K562 (cell line): ENCODE measurements at regions not wholly inside any gene's neighbourhood (a gene's known extent, or its start where the extent isn't known, plus 50 kb on each side); places are given as distances from the start of the nearest gene placed in this dataset.
A peak's percentile ranks its signal among the peaks of the same experiment; 100 is the strongest.

Experiments
- ATAC-seq: fragments of 200-7000 bp; cut with Tn5 transposase; 3 replicates; pipeline ENCODE4 v1.9.1; 2020; ENCODE audit warnings: moderate library complexity
- BruUV-seq: library from RNA; stranded (reverse); fragments of 400-500 nt; replicated peaks from 2 replicates; lab custom pipeline; 2021; lab: Mats Ljungman, UMichigan
- CTCF ChIA-PET: fragments of 300-600 bp; formaldehyde crosslinking; extraction: SDS; loops from one replicate; lab custom pipeline; 2021; ENCODE audit warnings: low intra/inter-chr PET ratio; lab: Yijun Ruan, JAX
- POLR2A ChIA-PET: fragments of 300-600, 350-650 bp; sonication (Branson Sonifier 250); formaldehyde crosslinking; extraction: SDS; loops from one replicate; lab custom pipeline; 2021; ENCODE audit warnings: antibody characterized with exemption, inconsistent platforms; lab: Yijun Ruan, JAX
- DNase-seq, 4 experiments: peaks; one replicate each; pipeline versions ENCODE4 v3.0.0 to v3.0.0-alpha.2; 2011 to 2018; ENCODE audit warnings: low spot score in 3 of 4, mixed read lengths in 3 of 4; ENCODE audit errors: extremely low read depth in 1 of 4
- FAIRE-seq: peaks from 2 replicates; lab custom pipeline; 2011; peaks lifted over from hg19 to GRCh38; lab: Jason Lieb, UNC
- H2AFZ ChIP-seq: 2 replicates; pipeline ENCODE4 v1.6.0; 2011; ENCODE audit warnings: low read depth, low read length, control low read depth, inconsistent platforms
- H3K27ac ChIP-seq: fragments of 200-600 bp; 3 replicates; pipeline ENCODE4 v1.8.0; 2011; ENCODE audit warnings: low read depth, mild to moderate bottlenecking, control low read depth, inconsistent platforms, low read length, moderate library complexity, mixed read lengths; ENCODE audit errors: extremely low read depth
- H3K27me3 ChIP-seq, 2 experiments: fragments of 300-600 bp in 1 of 2; 2 replicates in 1 of 2; 3 replicates in 1 of 2; pipeline versions ENCODE4 v1.6.0 to v1.8.0; 2011; ENCODE audit warnings: inconsistent platforms in 2 of 2, low read length in 2 of 2, mild to moderate bottlenecking in 1 of 2, mixed read lengths in 1 of 2, moderate library complexity in 1 of 2; ENCODE audit not compliant: control insufficient read depth in 2 of 2, insufficient read depth in 2 of 2
- H3K36me3 ChIP-seq: fragments of 300-600 bp; 3 replicates; pipeline ENCODE4 v1.8.0; 2011; ENCODE audit warnings: mild to moderate bottlenecking, low read length, inconsistent platforms; ENCODE audit not compliant: control insufficient read depth, insufficient read depth
- H3K4me1 ChIP-seq, 2 experiments: fragments of 200-600 bp in 1 of 2; replicated peaks in 1 of 2; 2 replicates in 1 of 2; 3 replicates in 1 of 2; pipeline versions ENCODE4 v1.5.1 to v1.8.0; 2011; ENCODE audit warnings: inconsistent platforms in 2 of 2, low read length in 2 of 2, mild to moderate bottlenecking in 1 of 2, mixed read lengths in 1 of 2, moderate library complexity in 1 of 2; ENCODE audit not compliant: control insufficient read depth in 2 of 2, insufficient read depth in 2 of 2
- H3K4me2 ChIP-seq: 2 replicates; pipeline ENCODE4 v1.6.1; 2011; ENCODE audit warnings: low read length, control low read depth, inconsistent platforms, mixed read lengths; ENCODE audit not compliant: insufficient read depth
- H3K4me3 ChIP-seq: fragments of 200-600 bp; sonication (generic), shearing (Covaris generic); 2 replicates; pipeline ENCODE4 v1.5.1; 2016; ENCODE audit warnings: control low read depth, inconsistent platforms
- H3K79me2 ChIP-seq: fragments of 200-600 bp; 3 replicates; pipeline ENCODE4 v1.8.0; 2011; ENCODE audit warnings: low read length, inconsistent platforms; ENCODE audit not compliant: control insufficient read depth, insufficient read depth
- H3K9ac ChIP-seq, 2 experiments: 2 replicates each; pipeline versions ENCODE4 v1.6.0 to v1.6.1; 2011; ENCODE audit warnings: low read depth in 2 of 2, low read length in 2 of 2, control low read depth in 1 of 2, inconsistent platforms in 1 of 2, mild to moderate bottlenecking in 1 of 2, mixed read lengths in 1 of 2; ENCODE audit not compliant: insufficient read depth in 1 of 2
- H3K9me1 ChIP-seq: one replicate; pipeline ENCODE4 v1.6.0; 2011; ENCODE audit warnings: inconsistent platforms, mild to moderate bottlenecking, low read length, moderate library complexity; ENCODE audit not compliant: control insufficient read depth, insufficient read depth
- H3K9me3 ChIP-seq: replicated peaks from 2 replicates; pipeline ENCODE4 v1.5.1; 2011; ENCODE audit warnings: low read depth, low read length, inconsistent platforms; ENCODE audit not compliant: control insufficient read depth, insufficient read depth
- H4K20me1 ChIP-seq: replicated peaks from 2 replicates; pipeline ENCODE4 v1.6.1; 2011; ENCODE audit warnings: low read length, inconsistent platforms, mixed read lengths; ENCODE audit not compliant: control insufficient read depth, insufficient read depth
- RREB1 ChIP-seq: fragments of 250-450 bp; sonication (Bioruptor Pico); IDR thresholded peaks from 2 replicates; pipeline ENCODE4 v1.4.0; 2020
- SRSF7 ChIP-seq: fragments of 200-400 bp; formaldehyde crosslinking; optimal IDR thresholded peaks from 2 replicates; pipeline ENCODE3; 2017; ENCODE audit warnings: mild to moderate bottlenecking, low read depth, low read length
- ZNF224 ChIP-seq: sonication (generic); formaldehyde crosslinking; IDR thresholded peaks from 2 replicates; pipeline ENCODE4 v1.8.0; 2022; ENCODE audit warnings: mild to moderate bottlenecking, missing genetic modification reagents
- WGBS: fragments of 100-300 bp; shearing (Covaris generic); methylation state at CpG from one replicate; pipeline ENCODE4 v1.1.6; 2016; ENCODE audit warnings: low coverage, mixed read lengths; ENCODE audit not compliant: insufficient coverage; ENCODE audit errors: missing lambda C conversion rate; 5-methylcytosine and 5-hydroxymethylcytosine counted together
- in situ Hi-C: fragments of 300-500 bp; cut with MboI; formaldehyde crosslinking; loops from 4 replicates; pipeline ENCODE4 v1.15.0; 2018; ENCODE audit warnings: inconsistent platforms, mixed read lengths
- intact Hi-C: fragments of 100-400 bp; cut with micrococcal nuclease; formaldehyde crosslinking; loops from 2 replicates; pipeline ENCODE4 v1.14.2; 2022

- peaks cover 8% of the 10 kb centered on the region for H3K9me3 ChIP-seq
- 51% methylated on average over 11 of the region's 11 CpGs for WGBS
- H3K36me3 ChIP-seq = no peaks in the 10 kb centered on the region
- TF ChIP-seq ZNF224 (CRISPR knock-in tag) (no peak), SRSF7 (no peak), RREB1 (no peak)
- in situ Hi-C loops (no loop called here), intact Hi-C loops (no loop called here)
- no peak overlapping the region for H3K9ac ChIP-seq
- no peak overlapping the region for H3K4me2 ChIP-seq
- DNase-seq (no peak), ATAC-seq (no peak), FAIRE-seq (no peak)
- H3K4me3 ChIP-seq = no peak overlapping the region
- H3K79me2 ChIP-seq = no peaks in the 10 kb centered on the region
- ChIA-PET CTCF (no interaction called here), POLR2A (interaction anchor here (0.8 kb wide), 1 partner anchor 360 kb away, joined by 3 read pairs; no protein-coding TSS in a partner anchor)
- H3K4me1 ChIP-seq = peaks cover 0 to 11% of the 10 kb centered on the region in 2 experiments; a peak in 2 of 5 replicates
- no peaks in the 10 kb centered on the region for H3K9me1 ChIP-seq
- H3K27me3 ChIP-seq = no peaks in the 10 kb centered on the region
- H4K20me1 ChIP-seq = no peaks in the 10 kb centered on the region
- no TSS peak for BruUV-seq
- H3K27ac ChIP-seq = no peak overlapping the region
- H2AFZ ChIP-seq = 0 out of 2 replicates have a peak overlapping the region, but pooled peaks have one; percentile 16
Observed at GRCh38 chr2:42867093-42868065, 75.0 kb upstream of the HAAO start.
